ENCODE measurements at regions not wholly inside any gene's neighbourhood (a gene's known extent, or its start where the extent isn't known, plus 50 kb on each side); places are given as distances from the start of the nearest gene placed in this dataset.

DNA sequence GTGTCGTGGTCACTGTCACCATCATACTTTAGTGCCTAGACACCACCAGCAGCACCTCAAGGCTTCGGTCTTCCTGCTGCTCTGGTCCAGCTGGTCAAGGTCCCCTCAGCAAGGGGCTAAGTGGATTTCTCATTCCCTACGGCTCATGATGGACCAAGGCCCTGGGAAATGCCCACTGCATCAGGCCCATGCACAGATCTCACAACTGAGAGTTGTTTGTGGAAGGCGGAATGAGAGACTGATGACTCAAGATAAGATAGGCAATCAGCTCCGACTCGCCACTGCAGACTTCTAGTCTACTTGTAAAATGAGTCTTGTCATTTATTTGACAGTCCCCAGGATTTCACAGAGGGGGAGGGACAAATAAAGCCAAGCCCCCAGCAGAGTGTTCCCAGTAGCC, 108.4 kb upstream of the TBX20 start:
- no peak overlapping the region for H3K27ac ChIP-seq
- no peak for TF ChIP-seq ZFX (IDR thresholded peaks at IDR 0.05)
- TF ChIP-seq, protein P1, sequence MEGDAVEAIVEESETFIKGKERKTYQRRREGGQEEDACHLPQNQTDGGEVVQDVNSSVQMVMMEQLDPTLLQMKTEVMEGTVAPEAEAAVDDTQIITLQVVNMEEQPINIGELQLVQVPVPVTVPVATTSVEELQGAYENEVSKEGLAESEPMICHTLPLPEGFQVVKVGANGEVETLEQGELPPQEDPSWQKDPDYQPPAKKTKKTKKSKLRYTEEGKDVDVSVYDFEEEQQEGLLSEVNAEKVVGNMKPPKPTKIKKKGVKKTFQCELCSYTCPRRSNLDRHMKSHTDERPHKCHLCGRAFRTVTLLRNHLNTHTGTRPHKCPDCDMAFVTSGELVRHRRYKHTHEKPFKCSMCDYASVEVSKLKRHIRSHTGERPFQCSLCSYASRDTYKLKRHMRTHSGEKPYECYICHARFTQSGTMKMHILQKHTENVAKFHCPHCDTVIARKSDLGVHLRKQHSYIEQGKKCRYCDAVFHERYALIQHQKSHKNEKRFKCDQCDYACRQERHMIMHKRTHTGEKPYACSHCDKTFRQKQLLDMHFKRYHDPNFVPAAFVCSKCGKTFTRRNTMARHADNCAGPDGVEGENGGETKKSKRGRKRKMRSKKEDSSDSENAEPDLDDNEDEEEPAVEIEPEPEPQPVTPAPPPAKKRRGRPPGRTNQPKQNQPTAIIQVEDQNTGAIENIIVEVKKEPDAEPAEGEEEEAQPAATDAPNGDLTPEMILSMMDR (conservative IDR thresholded peaks at IDR 0.05), result no peak

DNA sequence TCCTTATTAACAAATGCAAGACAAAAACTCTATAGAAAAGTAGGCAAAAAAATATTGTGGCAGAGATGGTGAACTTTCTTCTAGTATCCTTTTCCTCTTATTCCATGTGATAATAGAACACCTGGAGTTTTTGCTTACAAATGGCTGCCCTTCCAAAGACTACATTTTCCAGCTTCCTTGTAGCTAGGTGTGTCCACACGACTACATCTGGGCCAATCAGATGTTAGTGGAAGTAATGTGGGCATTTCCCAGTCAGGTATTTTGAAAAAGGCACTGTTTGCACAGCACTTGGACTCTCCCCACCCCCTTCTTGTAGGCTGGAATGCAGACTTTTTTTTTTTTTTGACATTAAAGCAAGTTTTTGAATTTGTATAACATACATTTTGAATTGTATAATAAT, 105.5 kb upstream of the TBX20 start:
- TF ChIP-seq ZFX (IDR thresholded peaks at IDR 0.05), result no peak
- TF ChIP-seq, protein P1 (conservative IDR thresholded peaks at IDR 0.05), result no peak
- no peak overlapping the region for H3K27ac ChIP-seq

DNA sequence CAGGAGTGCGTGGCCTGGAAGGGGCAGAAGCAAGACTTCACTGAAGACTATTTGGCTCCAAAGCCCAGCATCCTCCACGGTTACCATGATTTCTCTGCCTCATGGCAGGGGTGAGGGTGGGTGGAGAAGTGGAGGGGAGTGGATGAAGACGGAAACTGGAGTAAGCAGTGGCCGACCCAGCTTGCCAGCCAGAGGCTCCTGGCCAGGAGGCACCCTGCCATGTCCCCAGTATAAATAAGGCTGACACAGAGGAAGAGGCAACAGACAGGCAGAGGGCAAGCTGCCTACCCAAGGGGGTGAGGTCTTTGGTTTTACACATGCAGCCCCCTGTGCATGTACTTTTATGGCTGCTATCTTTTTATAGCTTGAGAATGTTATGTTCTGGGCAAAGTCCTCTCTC, 102.6 kb upstream of the TBX20 start:
- TF ChIP-seq ZFX (IDR thresholded peaks at IDR 0.05), result no peak
- TF ChIP-seq, protein P1 (conservative IDR thresholded peaks at IDR 0.05), result no peak
- no peak overlapping the region for H3K27ac ChIP-seq

DNA sequence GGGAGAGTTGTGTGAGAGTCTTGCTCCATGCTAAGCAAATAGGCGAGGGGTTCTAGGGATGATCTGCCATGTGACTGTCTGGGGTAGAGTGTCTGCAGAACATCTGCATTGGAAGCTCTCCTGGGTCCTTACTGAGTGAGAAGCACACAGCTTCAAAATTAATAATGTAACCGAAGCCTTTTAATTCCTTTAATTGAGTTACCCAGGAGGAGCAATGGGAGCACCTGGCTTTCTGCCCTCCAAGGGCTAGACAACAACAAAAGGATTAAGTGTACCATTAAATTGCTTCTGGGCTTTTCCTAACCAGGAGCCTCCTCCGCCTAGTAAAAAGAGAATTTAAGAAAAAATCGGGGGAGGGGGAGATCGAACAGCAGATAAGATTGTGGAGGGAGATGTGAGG, 102.0 kb upstream of the TBX20 start:
- no peak for TF ChIP-seq ZFX (IDR thresholded peaks at IDR 0.05)
- TF ChIP-seq, protein P1 (conservative IDR thresholded peaks at IDR 0.05), result no peak
- no peak overlapping the region for H3K27ac ChIP-seq

DNA sequence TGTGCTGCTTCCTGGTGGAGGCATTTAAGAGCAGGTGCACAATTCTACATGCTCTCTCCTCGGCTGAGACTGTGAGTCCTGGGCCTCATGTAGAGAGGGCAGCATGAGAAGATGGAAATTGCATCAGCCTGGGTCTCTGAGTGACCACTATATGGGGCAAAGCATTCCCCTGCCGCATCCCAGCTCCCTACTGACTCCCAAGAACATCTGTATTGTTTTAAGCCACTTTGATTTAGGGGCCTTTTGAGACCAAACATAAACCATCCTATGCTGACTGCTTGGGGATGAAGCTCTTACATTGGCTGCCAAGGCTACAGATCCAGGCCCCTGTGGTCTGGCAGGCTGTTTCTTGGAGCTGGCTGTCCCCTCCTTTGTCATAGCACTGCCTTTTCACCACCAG, 101.3 kb upstream of the TBX20 start:
- TF ChIP-seq, protein P1 (conservative IDR thresholded peaks at IDR 0.05), result no peak
- no peak for TF ChIP-seq ZFX (IDR thresholded peaks at IDR 0.05)
- H3K27ac ChIP-seq, result no peak overlapping the region

DNA sequence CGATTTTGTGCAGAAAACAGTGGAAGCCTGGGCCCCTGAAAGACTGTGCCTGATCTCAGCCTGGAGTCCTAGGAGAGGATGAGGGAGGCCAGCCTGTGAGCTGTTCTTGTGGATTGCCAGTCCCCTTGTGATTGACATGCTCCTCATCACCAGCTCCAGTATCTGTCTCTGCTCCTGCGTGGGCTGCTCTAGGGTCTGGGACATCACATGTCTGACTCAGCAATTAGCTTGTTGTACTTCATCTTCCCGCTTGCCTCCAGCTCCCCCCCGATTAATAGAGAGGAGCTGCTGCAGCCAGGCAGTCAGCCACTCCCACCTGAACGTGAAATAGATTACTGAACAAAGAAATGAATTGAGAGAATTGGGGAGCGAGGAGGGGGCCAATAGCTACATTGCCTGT, 99.6 kb upstream of the TBX20 start:
- no peak overlapping the region for H3K27ac ChIP-seq
- TF ChIP-seq ZFX (IDR thresholded peaks at IDR 0.05), result no peak
- TF ChIP-seq, protein P1 (conservative IDR thresholded peaks at IDR 0.05), result no peak

DNA sequence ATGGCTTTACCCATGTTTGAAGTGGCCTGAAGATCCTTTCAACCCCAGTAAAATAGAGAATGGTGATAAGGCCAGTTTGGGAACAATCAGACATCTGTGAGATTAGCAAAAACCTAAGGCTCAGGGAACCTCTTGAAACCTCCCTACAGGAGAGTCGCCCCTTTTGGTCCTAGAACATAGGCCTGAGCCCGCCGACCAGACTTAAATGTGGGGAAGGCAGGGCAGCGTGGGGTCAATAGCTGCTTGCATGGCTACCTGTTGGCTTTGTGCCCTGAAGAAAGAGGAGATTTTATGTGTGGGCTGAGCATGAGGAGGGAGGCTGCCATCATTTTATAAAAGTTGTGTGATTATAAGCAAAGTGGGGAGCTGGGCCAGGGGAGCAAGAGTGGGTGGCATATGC, 97.6 kb upstream of the TBX20 start:
- TF ChIP-seq ZFX (IDR thresholded peaks at IDR 0.05), result no peak
- TF ChIP-seq, protein P1 (conservative IDR thresholded peaks at IDR 0.05), result no peak
- H3K27ac ChIP-seq, result no peak overlapping the region
